HG03378 (cell line): ENCODE measurements at regions not wholly inside any gene's neighbourhood (a gene's known extent, or its start where the extent isn't known, plus 50 kb on each side); places are given as distances from the start of the nearest gene placed in this dataset.
"Not testable (repeated sequence)": the region's sequence is repeated elsewhere in the genome, so short reads cannot be mapped to it uniquely, and the experiment has no call there.

Source experiments
- ATAC-seq: cut with Tn5 transposase; IDR thresholded peaks from one replicate; pipeline ENCODE4 v1.9.1; 2021; ENCODE audit warnings: mild to moderate bottlenecking, moderate library complexity; ENCODE audit not compliant: unreplicated experiment

DNA sequence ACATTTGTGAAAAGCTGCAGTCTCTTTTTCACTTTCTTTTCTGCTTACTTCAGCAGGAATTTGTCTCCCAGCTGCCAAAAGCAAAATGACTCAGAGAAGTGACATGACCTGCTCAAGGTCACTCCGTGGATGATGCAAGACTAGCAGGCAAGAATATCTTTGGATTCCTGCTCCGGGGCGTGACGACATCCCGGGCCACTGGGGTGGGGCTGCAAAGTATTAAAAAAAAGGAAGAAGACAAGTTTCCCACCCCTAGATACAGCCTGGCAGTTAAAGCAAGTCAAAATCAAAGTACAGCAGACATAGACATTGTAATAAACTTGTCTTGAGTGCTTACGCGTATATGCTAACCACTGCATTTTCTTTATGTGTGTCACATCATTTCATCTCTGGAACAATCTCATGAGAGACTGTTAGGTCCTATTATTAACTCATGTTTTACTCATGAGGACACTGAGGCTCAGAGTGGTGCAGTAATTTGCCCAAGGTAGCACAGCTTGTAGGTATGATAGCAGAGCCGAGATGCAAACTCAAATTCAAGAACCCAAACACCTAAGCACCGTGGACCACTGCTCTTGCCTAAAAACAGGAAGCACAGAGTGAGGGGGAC lies 485.2 kb upstream of the PROK2 start:
- no peak for ATAC-seq

DNA sequence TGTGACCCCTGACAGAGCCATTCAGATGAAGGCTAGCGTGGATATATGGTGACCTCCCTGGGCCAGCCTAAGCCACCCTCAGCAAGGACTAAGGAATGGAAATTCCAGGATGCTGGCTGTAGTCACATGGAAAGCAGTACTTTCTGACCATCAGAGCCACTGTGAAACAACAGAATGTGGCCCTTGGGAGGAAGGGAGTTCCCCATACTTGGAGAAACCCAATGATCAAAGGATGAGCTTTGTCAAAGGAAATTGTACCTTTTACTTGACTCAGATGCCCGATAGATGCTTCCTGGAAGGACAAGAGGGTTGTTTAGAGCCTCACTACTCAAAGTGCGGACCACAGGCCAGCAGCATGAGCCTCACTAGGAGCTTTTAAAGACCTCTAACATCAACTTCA lies 484.5 kb upstream of the PROK2 start:
- no peak for ATAC-seq

DNA sequence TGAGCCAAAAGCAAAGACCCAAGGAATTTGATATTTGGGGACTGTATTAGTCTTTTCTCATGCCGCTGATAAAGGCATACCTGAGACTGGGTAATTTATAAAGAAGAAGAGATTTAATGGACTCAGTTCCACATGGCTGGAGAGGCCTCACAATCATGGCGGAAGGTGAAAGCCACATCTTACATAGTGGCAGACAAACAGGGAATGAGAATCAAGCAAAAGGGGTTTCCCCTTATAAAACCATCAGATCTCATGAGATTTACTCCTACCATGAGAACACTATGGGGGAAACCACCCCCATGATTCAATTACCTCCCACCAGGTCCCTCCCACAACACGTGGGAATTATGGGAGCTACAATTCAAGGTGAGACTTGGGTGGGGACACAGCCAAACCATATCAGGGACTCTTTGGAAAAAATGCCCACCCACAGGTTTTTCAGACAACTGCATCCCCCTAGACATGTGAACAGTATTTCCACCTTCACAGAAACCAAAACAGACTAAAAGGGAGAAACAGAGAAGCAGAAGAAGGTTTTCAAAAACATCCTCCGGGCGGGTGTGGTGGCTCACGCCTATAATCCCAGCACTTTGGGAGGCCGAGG lies 482.1 kb upstream of the PROK2 start:
- ATAC-seq: not testable (repeated sequence)

DNA sequence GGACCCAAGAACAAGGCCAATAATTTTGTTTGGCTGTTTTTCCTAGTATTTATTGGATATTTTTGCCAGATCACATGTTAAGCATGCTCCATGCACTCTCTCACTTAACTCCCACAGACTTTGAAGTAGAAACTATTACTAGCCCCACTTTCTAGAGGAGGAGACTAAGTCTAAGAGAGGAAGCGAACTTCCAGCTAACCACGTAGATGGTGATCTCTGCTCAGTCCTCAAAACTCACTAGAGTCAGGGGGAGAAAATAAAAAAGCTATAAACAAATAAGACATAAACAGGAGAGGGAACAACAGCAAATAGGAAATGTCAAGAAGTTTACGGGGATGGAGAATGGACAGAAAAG lies 481.0 kb upstream of the PROK2 start:
- ATAC-seq: peak; percentile 30

DNA sequence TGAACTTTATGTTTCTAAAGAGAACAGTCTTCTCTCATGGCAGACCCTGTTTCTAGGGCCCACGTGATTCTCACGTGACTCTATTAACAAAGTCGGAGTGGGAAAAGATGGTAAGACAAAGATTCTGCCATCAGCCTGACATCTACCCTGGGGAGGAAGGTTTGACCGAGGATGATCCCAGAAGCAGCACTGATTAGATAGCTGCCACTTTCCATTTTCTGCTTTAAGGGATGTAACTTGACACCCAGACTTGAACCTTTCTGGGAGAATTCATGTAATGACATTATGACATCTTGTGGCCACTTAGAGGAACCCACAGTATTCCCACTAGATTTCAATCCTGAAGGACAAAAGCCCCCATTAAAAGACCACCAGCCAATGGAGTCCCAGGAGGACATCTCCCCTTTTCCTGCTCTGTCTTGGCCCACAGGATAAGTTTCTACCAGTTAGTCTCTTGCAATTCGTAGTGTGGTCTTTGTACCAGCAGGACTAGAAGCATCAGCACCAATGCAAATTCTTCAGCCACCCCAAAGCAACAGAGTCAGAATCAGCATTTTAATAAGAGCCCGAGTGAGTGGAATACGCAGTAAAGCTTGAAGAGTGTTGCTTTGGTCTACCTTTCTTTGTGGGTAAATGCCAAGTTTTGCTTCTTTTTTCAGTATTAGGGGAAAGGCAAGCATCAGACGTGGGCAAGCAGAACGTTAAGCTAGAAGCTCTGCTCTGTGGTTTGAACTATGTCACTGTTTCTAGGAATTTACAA lies 480.5 kb upstream of the PROK2 start:
- ATAC-seq: peak; percentile 40

DNA sequence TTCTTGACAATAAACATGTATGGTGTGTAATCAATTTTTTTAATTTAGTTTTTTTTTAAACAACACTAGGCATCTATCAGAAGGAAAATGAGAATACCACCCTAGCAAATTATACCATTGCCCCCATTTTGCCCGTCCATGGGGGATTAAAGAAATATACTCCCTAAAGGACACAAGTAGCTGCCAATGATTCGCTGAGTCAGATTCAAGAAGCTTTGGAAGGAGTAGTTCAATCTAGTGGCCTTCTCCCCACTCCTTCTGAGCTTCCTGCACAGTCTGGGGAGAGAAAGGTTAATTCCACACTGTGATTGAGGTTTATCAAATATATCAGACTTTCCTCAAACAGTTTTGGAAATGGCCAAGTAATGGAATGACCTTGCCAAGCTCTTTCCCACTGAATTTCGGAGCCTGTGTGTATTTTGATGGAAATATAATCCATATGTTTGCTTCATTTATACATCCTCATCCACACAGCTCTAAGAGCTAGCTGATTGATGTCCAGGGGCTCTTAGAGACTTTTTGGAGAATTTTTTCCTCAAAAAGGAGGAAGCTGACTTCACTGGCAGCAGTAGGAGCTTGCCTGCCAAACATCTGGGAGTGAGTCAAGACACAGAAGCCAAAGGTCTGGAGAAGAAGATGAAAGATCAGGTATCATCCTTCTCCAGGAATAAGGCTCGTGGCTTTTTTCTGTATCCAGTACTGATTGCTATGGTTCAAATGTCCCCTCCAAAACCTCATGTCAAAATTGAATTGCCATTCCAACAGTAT lies 478.5 kb upstream of the PROK2 start:
- no peak for ATAC-seq

DNA sequence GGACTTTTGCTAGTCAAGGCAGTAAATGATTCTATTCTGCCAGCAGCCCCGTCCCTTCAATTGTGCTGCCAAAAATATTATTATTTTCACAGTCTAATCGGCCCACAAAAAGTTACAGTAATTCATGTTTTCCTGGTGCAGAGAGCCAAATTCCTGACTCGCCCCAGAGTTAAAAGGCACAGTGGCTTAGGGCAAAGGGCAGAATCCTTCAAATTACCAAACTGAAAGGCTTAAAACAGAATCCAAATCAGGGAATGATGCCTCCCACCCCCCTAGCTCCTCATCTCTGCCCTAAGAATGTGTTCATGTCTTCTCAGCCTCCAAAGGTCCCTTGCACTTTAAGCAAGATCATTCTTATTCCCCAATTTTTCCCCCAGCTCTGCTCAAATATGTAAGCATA lies 477.8 kb upstream of the PROK2 start:
- ATAC-seq: no peak

DNA sequence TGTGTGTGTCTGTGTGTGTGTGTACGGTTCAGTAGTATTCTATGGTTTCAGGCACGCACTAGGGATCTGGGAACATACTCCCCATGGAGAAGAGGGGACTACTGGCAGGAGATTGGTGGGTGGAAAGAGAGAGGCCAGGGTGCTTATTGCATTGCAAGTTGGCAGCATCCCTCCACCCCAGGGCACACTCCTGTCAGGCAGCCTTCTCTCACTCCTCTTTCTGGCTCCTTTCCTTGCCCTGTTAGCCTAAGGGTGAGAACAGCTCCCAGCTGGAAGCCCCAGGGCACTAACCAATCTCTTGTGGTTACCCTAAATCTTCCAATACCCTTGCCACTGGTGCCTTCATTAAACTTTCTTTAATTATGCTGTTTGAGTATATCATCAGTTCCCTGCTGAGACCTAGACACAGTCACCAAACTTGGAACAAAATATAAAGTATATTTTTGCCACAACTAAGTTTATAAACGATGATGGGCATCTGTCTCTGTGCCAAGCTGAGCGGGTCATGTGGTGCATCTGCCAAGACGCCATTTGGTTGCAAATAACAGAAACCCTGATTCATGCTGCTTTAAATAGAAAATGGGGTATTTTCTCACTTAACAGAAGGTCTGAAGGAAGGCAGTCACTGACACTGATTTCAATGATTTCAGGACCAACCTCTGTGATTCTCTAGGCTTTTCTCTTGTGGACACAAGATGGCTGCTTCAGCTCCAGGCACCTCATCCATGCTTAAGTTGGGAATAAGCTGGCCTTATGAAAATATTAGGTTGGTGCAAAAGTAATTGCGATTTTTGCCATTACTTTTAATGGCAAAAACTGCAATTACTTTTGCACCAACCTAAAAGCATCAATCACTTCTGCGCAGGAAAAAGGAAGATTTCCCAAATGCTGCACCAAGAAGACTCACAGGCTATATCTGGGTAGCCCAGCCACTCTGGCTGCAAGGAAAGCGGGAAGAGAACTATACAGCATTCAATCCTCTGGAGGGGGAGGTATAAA lies 476.9 kb upstream of the PROK2 start:
- no peak for ATAC-seq

DNA sequence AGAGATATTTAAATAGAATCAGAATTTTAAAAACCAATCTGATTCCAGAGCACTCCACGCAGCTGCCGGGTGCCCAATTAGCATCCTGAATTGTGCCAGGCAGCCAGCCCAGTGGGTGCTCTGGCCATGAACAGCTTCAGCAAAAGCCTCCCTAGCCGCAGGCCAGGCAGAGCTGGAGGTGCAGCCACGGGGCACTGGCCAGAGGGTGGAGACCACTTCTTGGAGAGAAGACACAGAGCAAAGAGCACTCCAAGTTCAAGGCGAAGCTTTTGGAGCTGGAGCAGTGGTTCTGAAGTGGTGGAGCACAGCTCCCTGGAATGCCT lies 475.6 kb upstream of the PROK2 start:
- ATAC-seq: no peak

DNA sequence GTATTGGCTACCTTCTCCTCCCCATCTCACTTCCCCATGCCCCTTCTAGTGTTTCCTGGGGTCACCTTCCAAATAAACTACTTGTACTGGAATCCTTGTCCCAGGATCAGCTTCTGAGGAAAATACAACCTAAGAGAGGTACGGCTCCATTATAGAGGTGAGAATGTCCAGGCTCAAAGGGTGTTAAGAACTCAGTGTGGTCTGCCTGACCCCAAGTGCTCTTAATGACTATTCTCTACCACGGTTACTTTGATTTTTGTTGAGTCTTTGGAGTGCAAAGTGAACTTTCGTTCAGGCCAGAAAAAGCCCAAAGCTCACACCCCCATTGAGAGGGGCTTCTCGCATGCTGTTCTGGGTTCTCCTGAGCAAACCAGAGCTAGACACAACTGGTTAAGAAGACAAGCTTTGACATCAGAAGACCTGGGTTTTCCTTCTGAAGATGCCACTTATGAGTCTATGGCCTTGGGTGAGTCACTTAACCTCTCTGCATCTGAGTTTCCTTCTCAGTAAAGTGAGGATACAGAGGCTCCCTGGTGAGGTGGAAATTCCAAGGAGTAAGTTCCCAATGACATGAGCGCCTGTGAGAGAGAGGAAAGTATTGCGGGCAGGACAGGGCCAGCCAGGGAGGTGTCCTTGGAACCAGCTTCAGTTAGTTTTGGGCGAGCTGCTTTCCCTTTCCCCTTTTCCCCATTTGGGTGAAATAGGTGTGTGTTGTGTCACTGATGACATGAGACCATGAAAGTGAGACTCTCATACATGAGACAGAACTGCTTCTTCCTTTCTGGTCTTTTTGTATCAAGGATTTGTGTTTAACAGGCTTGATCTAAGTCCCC lies 475.0 kb upstream of the PROK2 start:
- no peak for ATAC-seq

DNA sequence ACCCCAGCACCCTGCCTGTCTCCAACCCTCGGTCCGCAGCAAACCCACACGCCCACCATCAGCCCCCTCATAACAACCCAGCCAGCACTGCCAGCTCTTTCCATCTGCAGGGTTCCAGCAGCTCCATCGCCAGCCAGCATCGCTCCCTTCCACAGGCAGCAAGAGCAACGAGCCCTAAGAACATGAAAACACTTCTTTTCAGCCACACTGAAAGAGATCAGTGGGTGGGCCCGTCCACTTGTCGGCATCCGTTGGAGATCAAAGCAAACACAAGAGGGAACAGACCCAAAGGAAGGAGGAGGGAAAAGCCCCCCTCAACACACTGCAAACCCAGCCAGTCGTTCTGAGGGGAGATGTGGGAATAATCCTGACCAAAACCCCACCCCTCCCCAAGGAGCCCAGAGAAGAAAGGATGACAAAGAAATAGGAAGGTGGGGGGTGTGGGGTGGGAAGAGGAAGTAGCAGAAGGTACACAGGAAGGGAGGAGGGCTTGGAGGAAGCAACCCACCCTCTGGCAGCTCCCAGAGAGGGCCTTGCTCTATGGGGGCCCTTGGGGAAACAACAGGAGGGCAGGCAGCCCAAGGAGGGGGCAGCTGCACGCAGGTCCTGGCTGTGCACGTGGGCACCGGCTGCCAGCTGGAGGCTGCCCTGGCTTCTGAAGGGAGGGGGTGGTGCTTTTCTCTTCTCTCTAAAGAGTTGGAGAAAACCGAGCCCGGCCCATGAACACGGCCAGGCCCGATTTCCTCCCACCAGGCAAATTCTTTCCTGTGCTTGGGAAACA lies 473.6 kb upstream of the PROK2 start:
- ATAC-seq: no peak

DNA sequence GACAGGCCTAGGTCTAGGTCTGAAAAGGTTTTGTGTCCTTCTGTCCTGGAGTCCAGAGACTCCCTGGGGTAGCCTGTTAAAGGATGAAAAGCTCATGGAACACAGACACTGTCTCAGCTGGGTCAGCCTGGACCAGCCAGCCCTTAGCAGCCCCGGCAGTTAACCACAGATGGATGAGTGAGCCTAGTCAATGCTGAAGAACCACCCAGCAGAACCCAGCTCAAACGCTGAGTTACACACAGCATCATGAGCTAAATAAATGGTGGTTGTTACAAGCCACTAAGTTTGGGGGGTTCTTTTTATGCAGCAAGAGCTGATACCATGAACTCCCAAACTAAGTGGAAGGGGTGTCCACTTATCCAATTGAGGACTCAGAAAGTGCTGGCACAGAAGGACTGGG lies 472.8 kb upstream of the PROK2 start:
- ATAC-seq: no peak

DNA sequence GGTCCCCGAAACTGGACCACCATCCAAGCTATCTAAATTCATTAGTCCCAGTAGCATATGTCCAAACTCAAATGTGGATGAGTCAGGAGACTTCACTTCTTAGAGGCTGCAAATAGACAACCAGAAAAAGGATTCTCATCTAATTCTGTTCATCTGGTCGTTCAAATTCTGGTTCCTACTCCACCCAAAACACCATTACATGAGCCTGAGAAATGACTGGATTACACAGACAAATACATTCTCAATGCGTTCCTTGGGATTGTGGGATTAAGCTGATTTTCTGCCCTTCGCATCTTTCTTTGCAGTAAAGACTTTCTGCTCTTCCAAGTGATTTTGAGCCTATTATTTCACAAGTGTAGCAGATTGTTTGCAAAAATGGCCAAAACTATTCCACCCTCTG lies 472.3 kb upstream of the PROK2 start:
- ATAC-seq: no peak

DNA sequence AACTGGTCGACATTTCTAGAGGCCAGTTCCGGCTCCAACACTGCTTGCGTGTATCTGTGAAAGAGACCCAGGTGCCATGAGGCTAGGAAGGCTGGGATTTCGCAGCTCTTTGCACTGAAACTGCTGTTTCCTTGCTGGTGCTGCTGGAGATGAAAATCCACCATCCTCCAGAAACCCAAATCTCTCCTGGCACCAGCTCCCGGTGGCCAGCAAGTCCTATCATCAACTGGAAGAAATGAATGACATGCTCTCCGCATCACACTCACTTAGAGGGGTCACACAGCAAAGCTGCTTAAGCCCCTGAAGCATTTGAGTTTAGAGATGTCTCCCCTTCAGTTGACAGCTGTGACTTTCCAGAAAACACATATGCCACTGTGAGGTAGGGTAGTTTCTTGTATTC lies 471.8 kb upstream of the PROK2 start:
- ATAC-seq: no peak

DNA sequence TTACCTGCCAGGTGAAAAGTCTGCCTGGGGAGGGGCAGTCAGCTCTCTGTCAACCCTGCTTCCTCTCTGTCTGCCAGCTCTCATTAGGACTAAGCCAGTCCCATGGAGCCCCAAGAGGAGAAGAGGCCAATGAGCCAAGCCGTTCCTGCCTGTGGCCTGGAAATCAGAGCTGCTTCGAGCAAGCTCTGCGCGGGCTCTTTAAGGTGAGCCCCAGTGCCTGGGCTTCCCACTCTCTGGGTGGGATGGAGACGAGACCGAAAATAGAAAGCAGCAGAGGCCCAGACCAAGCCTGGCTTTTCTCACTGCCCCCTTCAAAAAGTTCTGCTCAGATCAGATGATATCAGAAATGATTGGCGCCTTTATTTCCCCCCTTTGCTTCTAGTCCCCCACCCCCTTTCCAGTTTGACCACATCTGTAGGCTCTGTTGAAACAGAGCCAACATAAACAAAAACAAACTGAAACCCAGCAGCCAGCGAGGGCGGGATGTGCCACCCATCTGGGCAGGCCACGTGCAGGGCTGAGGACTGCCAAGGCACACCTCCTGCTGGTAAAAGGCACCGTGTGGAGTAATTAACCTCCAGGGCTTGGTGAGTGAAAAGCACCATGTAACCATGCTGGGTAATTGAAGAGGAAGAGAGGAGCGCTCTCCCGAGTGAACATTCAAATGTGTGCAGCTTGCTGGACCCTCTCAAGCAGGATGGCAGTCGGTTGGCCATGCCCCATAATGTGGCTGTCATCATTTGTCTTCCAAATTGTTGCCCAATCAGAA lies 471.0 kb upstream of the PROK2 start:
- ATAC-seq: no peak

DNA sequence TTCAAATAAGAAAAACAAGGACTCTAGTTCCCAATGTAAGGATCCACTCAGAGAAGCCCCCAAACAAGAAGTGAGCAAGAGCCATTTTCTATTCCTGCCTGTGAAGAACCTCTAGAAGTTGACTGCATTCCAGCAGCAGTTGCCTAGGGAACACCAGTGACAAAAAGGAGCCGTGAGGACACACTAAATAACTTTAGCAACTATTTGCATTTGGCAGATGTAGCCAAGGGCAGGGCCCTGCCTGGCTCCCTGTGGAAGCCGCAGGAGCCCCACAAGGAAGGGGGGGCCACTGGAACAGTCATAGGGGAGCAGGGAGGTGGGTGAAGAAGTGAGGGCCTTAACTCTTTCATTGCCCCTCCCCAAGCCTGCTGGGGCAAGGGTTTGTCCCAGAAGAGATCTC lies 470.2 kb upstream of the PROK2 start:
- no peak for ATAC-seq

DNA sequence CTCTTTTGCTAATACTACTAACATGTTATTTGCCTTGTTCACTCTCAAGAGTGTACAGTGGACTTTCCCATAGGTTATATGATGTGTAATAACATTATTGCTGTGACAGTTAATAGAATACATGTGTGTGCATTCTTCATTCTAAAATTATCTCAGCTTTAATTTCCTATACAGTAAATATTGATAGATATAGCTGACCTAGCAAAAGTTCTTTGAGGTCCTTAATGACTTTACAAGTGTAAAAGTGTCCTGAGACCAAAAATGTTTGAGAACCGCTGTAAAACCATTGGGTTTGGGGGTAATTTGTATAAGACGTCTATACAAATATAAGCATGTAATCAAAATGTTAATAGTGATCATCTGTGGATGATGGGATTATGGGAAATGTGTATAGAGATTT lies 469.5 kb upstream of the PROK2 start:
- no peak for ATAC-seq

DNA sequence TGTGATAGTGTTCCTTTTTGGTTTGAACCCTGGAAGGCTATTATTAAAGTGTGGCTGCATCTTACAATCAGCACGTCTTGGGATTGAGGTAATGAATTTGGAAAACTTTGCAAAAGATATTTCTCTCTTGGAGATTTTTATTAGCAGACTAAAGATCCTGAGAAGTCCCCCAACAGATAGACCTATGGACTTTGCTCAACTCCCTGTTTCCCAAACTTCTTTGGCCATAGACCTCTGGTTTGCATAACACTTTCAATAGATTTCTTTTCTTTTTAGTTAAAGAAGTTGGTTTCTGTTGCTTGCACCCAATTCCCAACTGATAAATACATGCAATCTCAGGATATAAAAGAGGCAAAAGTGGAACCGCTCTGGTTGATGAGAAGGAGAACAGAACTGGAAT lies 465.8 kb upstream of the PROK2 start:
- ATAC-seq: no peak
